ENCODE measurements at regions not wholly inside any gene's neighbourhood (a gene's known extent, or its start where the extent isn't known, plus 50 kb on each side); places are given as distances from the start of the nearest gene placed in this dataset.
A peak's percentile ranks its signal among the peaks of the same experiment; 100 is the strongest.
"Not testable (repeated sequence)": the region's sequence is repeated elsewhere in the genome, so short reads cannot be mapped to it uniquely, and the experiment has no call there.

- not testable (repeated sequence) for DNase-seq
Measured at GRCh38 chr4:74505355-74505978, 60.5 kb downstream of the AREG start.

- not testable (repeated sequence) for DNase-seq
Measured at GRCh38 chr4:74509363-74509762, 64.4 kb downstream of the AREG start.

- DNase-seq, result no peak
Measured at GRCh38 chr4:74516303-74516702, 71.4 kb downstream of the AREG start.

GRCh38 chr4:74517996-74518395, 73.1 kb downstream of the AREG start:
- no peak for DNase-seq

GRCh38 chr4:74522251-74522991, 77.5 kb downstream of the AREG start:
- DNase-seq, result no peak

GRCh38 chr4:74523096-74523495, 78.2 kb downstream of the AREG start:
- no peak for DNase-seq

GRCh38 chr4:74524985-74525384, 80.0 kb downstream of the AREG start:
- DNase-seq, result no peak

GRCh38 chr4:74527049-74527448, 82.1 kb downstream of the AREG start:
- DNase-seq, result no peak

- no peak for DNase-seq
Measured at GRCh38 chr4:74528178-74528577, 83.2 kb downstream of the AREG start.

- DNase-seq, result no peak
Measured at GRCh38 chr4:74529284-74530041, 84.5 kb downstream of the AREG start.

- DNase-seq, result peak; percentile 93
Measured at GRCh38 chr4:74531963-74532794, 87.2 kb downstream of the AREG start.

- DNase-seq, result no peak
Measured at GRCh38 chr4:74534121-74534520, 89.2 kb downstream of the AREG start.

- DNase-seq, result peak; percentile 44
Measured at GRCh38 chr4:74534936-74535335, 90.0 kb downstream of the AREG start.

- no peak for DNase-seq
Measured at GRCh38 chr4:74535512-74535911, 90.6 kb downstream of the AREG start.

GRCh38 chr4:74536557-74536956, 91.6 kb downstream of the AREG start:
- DNase-seq, result no peak

GRCh38 chr4:74537459-74537858, 92.5 kb downstream of the AREG start:
- no peak for DNase-seq

- no peak for DNase-seq
Measured at GRCh38 chr4:74539044-74539790, 94.3 kb downstream of the AREG start.

- DNase-seq, result peak; percentile 29
Measured at GRCh38 chr4:74540193-74540592, 95.3 kb downstream of the AREG start.

- no peak for DNase-seq
Measured at GRCh38 chr4:74541667-74542066, 96.7 kb downstream of the AREG start.

GRCh38 chr4:74543231-74543781, 98.4 kb downstream of the AREG start:
- no peak for DNase-seq

- DNase-seq, result peak; percentile 81
Measured at GRCh38 chr4:74543983-74544382, 99.0 kb downstream of the AREG start.
